Kidney (tissue), 13 donors: ENCODE measurements at regions not wholly inside any gene's neighbourhood (a gene's known extent, or its start where the extent isn't known, plus 50 kb on each side); places are given as distances from the start of the nearest gene placed in this dataset.

ENCODE experiments used
- DNase-seq, 5 donors: peaks; one replicate each; pipeline ENCODE4 v3.0.0-alpha.2; 2013 to 2020
- FAIRE-seq: peaks from 2 replicates; lab custom pipeline; 2012; peaks lifted over from hg19 to GRCh38; lab: Jason Lieb, UNC
- H3K27ac ChIP-seq, 2 donors: one replicate each; pipeline ENCODE4 v1.7.0; 2013; ENCODE audit warnings: low read depth in 2 of 2, low read length in 2 of 2, inconsistent platforms in 1 of 2
- H3K27me3 ChIP-seq: one replicate; pipeline ENCODE4 v1.7.1; 2013; ENCODE audit warnings: low read length, inconsistent platforms; ENCODE audit not compliant: control insufficient read depth, insufficient read depth
- H3K36me3 ChIP-seq, 3 donors: one replicate each; pipeline versions ENCODE4 v1.7.0 to v1.7.1; 2013; ENCODE audit warnings: low read length in 3 of 3, control low read depth in 1 of 3, inconsistent platforms in 1 of 3; ENCODE audit not compliant: insufficient read depth in 3 of 3, control insufficient read depth in 2 of 3
- H3K4me1 ChIP-seq, 3 donors: one replicate each; pipeline versions ENCODE4 v1.7.0 to v1.7.1; 2013; ENCODE audit warnings: low read length in 3 of 3, inconsistent platforms in 1 of 3, low read depth in 1 of 3; ENCODE audit not compliant: control insufficient read depth in 2 of 3, insufficient read depth in 2 of 3
- H3K4me3 ChIP-seq, 3 donors: one replicate each; pipeline versions ENCODE4 v1.7.0 to v1.8.1; 2013; ENCODE audit warnings: low read length in 3 of 3, control low read depth in 1 of 3, inconsistent platforms in 1 of 3
- H3K9ac ChIP-seq, 3 donors: one replicate each; pipeline versions ENCODE4 v1.7.0 to v1.7.1; 2013; ENCODE audit warnings: low read length in 3 of 3, control low read depth in 1 of 3, inconsistent platforms in 1 of 3
- H3K9me3 ChIP-seq, 3 donors: one replicate each; pipeline versions ENCODE4 v1.7.0 to v1.7.1; 2013; ENCODE audit warnings: low read length in 3 of 3, control low read depth in 1 of 3, inconsistent platforms in 1 of 3; ENCODE audit not compliant: control insufficient read depth in 2 of 3, insufficient read depth in 1 of 3
- intact Hi-C: fragments of 100-400 bp; cut with DNase I; formaldehyde crosslinking; loops from one replicate; pipeline ENCODE4 v1.11.1; 2022
- TF ChIP-seq, protein P1 (sequence below): IDR thresholded peaks from 3 replicates; pipeline ENCODE4 v1.5.1; 2012; ENCODE audit warnings: mild to moderate bottlenecking, moderate library complexity, borderline replicate concordance; ENCODE audit not compliant: insufficient read depth; ENCODE audit errors: extremely low read depth
- donor health status: control.
- donor health status: control.
- donor health status: control.
- donor health status: control.
- donor health status: control.
- donor health status: DM: yes; HTN: yes; CAD: no.
- donor health status: Normal renal cell carcinoma (clear cell type).

- DNase-seq, result no peak
These were observed 521.3 kb downstream of the GRIN2A start for GRCh38 chr16:9660898-9661297.

DNA sequence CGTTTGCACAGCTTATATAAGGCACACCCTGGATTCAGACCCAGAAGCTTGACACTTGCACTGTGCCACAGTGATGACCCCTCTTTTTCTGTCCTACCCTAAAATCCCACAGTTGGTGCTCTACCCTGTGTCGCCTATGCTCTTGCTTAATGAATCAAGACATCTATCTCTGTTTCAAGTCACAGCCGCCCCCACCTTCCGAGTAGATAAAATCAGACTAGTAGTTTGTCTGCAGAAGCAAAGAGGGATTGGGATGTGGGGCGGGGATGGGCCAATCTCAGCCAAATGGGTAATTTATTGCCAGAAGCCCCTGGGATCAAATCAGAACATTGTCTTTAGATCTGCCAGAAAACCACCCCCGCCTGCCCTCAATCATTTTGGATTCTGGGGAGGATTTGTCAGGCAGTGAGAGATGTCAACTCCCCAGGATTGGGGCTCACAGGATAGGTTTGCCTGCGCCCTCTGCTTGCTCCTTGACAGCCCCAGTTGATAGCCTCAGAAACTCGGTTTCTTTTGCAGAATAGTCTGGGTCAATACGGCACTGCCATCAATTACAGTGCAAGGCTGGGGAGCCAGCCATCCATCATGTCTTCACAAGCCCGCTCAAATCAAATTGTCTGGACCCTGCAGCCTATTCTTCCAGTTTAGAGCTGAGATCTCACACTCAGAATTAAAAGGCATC is 520.8 kb downstream of the GRIN2A start:
- H3K36me3 ChIP-seq, result no peaks in the 10 kb centered on the region
- H3K27me3 ChIP-seq, result no peaks in the 10 kb centered on the region
- H3K4me3 ChIP-seq, result no peak overlapping the region
- no peaks in the 10 kb centered on the region for H3K4me1 ChIP-seq
- no peaks in the 10 kb centered on the region for H3K9me3 ChIP-seq
- DNase-seq (no peak), FAIRE-seq (no peak)
- H3K27ac ChIP-seq, result no peak overlapping the region
- intact Hi-C loops, result no loop called here
- TF ChIP-seq, protein P1, sequence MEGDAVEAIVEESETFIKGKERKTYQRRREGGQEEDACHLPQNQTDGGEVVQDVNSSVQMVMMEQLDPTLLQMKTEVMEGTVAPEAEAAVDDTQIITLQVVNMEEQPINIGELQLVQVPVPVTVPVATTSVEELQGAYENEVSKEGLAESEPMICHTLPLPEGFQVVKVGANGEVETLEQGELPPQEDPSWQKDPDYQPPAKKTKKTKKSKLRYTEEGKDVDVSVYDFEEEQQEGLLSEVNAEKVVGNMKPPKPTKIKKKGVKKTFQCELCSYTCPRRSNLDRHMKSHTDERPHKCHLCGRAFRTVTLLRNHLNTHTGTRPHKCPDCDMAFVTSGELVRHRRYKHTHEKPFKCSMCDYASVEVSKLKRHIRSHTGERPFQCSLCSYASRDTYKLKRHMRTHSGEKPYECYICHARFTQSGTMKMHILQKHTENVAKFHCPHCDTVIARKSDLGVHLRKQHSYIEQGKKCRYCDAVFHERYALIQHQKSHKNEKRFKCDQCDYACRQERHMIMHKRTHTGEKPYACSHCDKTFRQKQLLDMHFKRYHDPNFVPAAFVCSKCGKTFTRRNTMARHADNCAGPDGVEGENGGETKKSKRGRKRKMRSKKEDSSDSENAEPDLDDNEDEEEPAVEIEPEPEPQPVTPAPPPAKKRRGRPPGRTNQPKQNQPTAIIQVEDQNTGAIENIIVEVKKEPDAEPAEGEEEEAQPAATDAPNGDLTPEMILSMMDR, result no peak
- H3K9ac ChIP-seq, result no peak overlapping the region

More at GRCh38 chr16:9660898-9661297, 521.3 kb downstream of the GRIN2A start:
- Histone ChIP-seq H3K9ac (no peak overlapping the region), H3K4me1 (no peaks in the 10 kb centered on the region), H3K36me3 (no peaks in the 10 kb centered on the region), H3K27me3 (no peaks in the 10 kb centered on the region), H3K9me3 (no peaks in the 10 kb centered on the region), H3K4me3 (no peak overlapping the region), H3K27ac (no peak overlapping the region)
- TF ChIP-seq, protein P1, result no peak
- intact Hi-C loops, result no loop called here
- no peak for FAIRE-seq

- H3K36me3 ChIP-seq, result no peaks in the 10 kb centered on the region
- H3K27ac ChIP-seq, result no peak overlapping the region
- H3K9ac ChIP-seq, result no peak overlapping the region
- H3K27me3 ChIP-seq, result no peaks in the 10 kb centered on the region
- no peaks in the 10 kb centered on the region for H3K4me1 ChIP-seq
- FAIRE-seq, result no peak
- no peak for DNase-seq
- H3K9me3 ChIP-seq, result no peaks in the 10 kb centered on the region
- intact Hi-C loops, result no loop called here
- TF ChIP-seq, protein P1, result no peak
- H3K4me3 ChIP-seq, result no peak overlapping the region
These were observed 518.6 kb downstream of the GRIN2A start for GRCh38 chr16:9663588-9663987.
